ENCODE measurements at regions not wholly inside any gene's neighbourhood (a gene's known extent, or its start where the extent isn't known, plus 50 kb on each side); places are given as distances from the start of the nearest gene placed in this dataset.
A peak's percentile ranks its signal among the peaks of the same experiment; 100 is the strongest.

- CTCF ChIA-PET = no interaction called here
- DNase-seq (ENCODE audit: low spot score) = no peak
- no peak for TF ChIP-seq CTCF (conservative IDR thresholded peaks at IDR 0.05; ENCODE audit: low read depth)
- POLR2A ChIA-PET (ENCODE audit: low non-redundant PET) = no interaction called here
- H3K27ac ChIP-seq = no peak overlapping the region
These were observed 448.2 kb downstream of the METTL4 start for GRCh38 chr18:2123077-2123476.

GRCh38 chr18:2134364-2134763 lies 436.9 kb downstream of the METTL4 start:
- ChIA-PET POLR2A (ENCODE audit: low non-redundant PET) (no interaction called here), CTCF (no interaction called here)
- H3K27ac ChIP-seq = no peak overlapping the region
- TF ChIP-seq CTCF (conservative IDR thresholded peaks at IDR 0.05; ENCODE audit: low read depth) = no peak
- no peak for DNase-seq (ENCODE audit: low spot score)

GRCh38 chr18:2135309-2135708 lies 436.0 kb downstream of the METTL4 start:
- POLR2A ChIA-PET (ENCODE audit: low non-redundant PET) = no interaction called here
- no peak overlapping the region for H3K27ac ChIP-seq
- TF ChIP-seq CTCF (conservative IDR thresholded peaks at IDR 0.05; ENCODE audit: low read depth) = no peak
- CTCF ChIA-PET = interaction anchor here (0.8 kb wide), 1 partner anchor 31 kb away, joined by 4 read pairs; no protein-coding TSS in a partner anchor
- DNase-seq (ENCODE audit: low spot score) = no peak

- no peak for TF ChIP-seq CTCF (conservative IDR thresholded peaks at IDR 0.05; ENCODE audit: low read depth)
- ChIA-PET CTCF (interaction anchor here (0.5 kb wide), 1 partner anchor 79 kb away, joined by 3 read pairs; no protein-coding TSS in a partner anchor), POLR2A (ENCODE audit: low non-redundant PET) (no interaction called here)
- no peak overlapping the region for H3K27ac ChIP-seq
- DNase-seq (ENCODE audit: low spot score) = no peak
These were observed 432.8 kb downstream of the METTL4 start for GRCh38 chr18:2138552-2138951.

GRCh38 chr18:2139691-2140090 lies 431.6 kb downstream of the METTL4 start:
- POLR2A ChIA-PET (ENCODE audit: low non-redundant PET) = no interaction called here
- no peak overlapping the region for H3K27ac ChIP-seq
- DNase-seq (ENCODE audit: low spot score) = peak; percentile 70
- CTCF ChIA-PET = interaction anchor here (0.6 kb wide), 1 partner anchor 119 kb away, joined by 3 read pairs; no protein-coding TSS in a partner anchor
- TF ChIP-seq CTCF (conservative IDR thresholded peaks at IDR 0.05; ENCODE audit: low read depth) = no peak

- ChIA-PET CTCF (interaction anchor here (0.7 kb wide), 1 partner anchor 1570 kb away, joined by 4 read pairs; no protein-coding TSS in a partner anchor), POLR2A (ENCODE audit: low non-redundant PET) (no interaction called here)
- no peak overlapping the region for H3K27ac ChIP-seq
- no peak for DNase-seq (ENCODE audit: low spot score)
- TF ChIP-seq CTCF (conservative IDR thresholded peaks at IDR 0.05; ENCODE audit: low read depth) = no peak
These were observed 427.7 kb downstream of the METTL4 start for GRCh38 chr18:2143636-2144035.

GRCh38 chr18:2144811-2145210 lies 426.5 kb downstream of the METTL4 start:
- ChIA-PET CTCF (interaction anchor here (0.6 kb wide), 1 partner anchor 14 kb away, joined by 3 read pairs; no protein-coding TSS in a partner anchor), POLR2A (ENCODE audit: low non-redundant PET) (no interaction called here)
- no peak for TF ChIP-seq CTCF (conservative IDR thresholded peaks at IDR 0.05; ENCODE audit: low read depth)
- H3K27ac ChIP-seq = no peak overlapping the region
- DNase-seq (ENCODE audit: low spot score) = no peak
